B cell (primary cell): ENCODE measurements at regions not wholly inside any gene's neighbourhood (a gene's known extent, or its start where the extent isn't known, plus 50 kb on each side); places are given as distances from the start of the nearest gene placed in this dataset.

Source experiments
- ATAC-seq: fragments of 200-7000 bp; cut with Tn5 transposase; one replicate; pipeline ENCODE4 v1.10.0; 2021; ENCODE audit warnings: low read depth, mild to moderate bottlenecking, moderate number of reproducible peaks, moderate library complexity
- CTCF ChIA-PET: fragments of 350-600 bp; sonication (Branson Sonifier 250); formaldehyde crosslinking; loops from one replicate; lab custom pipeline; 2021; ENCODE audit warnings: antibody characterized with exemption, inconsistent platforms; lab: Charles Lee
- POLR2A ChIA-PET: fragments of 350-600 bp; sonication (Branson Sonifier 250); formaldehyde crosslinking; loops from one replicate; lab custom pipeline; 2021; ENCODE audit warnings: antibody characterized with exemption; lab: Charles Lee
- DNase-seq: peaks from one replicate; pipeline ENCODE4 v3.0.0; 2013
- H2AFZ ChIP-seq: 2 replicates; pipeline ENCODE4 v1.6.1; 2012; ENCODE audit warnings: mild to moderate bottlenecking, low read depth, low read length; ENCODE audit not compliant: insufficient read depth, poor library complexity, severe bottlenecking
- H3K27ac ChIP-seq, 2 donors: 1 replicate in 1 of 2; 2 replicates in 1 of 2; pipeline ENCODE4 v1.5.1; 2012 to 2013; ENCODE audit warnings: low read length in 2 of 2, mild to moderate bottlenecking in 2 of 2, moderate library complexity in 1 of 2
- H3K27me3 ChIP-seq, 4 experiments: fragments of 200-600 bp in 1 of 4; sonication (generic) in 1 of 4; replicated peaks in 1 of 4; 1 replicate in 2 of 4; 2 replicates in 2 of 4; pipeline versions ENCODE4 v1.6.1 to v1.7.0; 2013 to 2016; ENCODE audit warnings: low read length in 3 of 4, mild to moderate bottlenecking in 2 of 4, mixed read lengths in 1 of 4, moderate library complexity in 1 of 4; ENCODE audit not compliant: insufficient read depth in 4 of 4, control insufficient read depth in 3 of 4; ENCODE audit errors: control extremely low read depth in 1 of 4
- H3K36me3 ChIP-seq, 2 experiments: replicated peaks in 1 of 2; 1 replicate in 1 of 2; 2 replicates in 1 of 2; pipeline versions ENCODE4 v1.6.1 to v1.7.1; 2013; ENCODE audit warnings: low read length in 1 of 2; ENCODE audit not compliant: insufficient read depth in 2 of 2, control insufficient read depth in 1 of 2; ENCODE audit errors: control extremely low read depth in 1 of 2, extremely low read depth in 1 of 2
- H3K4me1 ChIP-seq, 2 donors: fragments of 200-600 bp in 1 of 2; sonication (generic) in 1 of 2; 1 replicate in 1 of 2; 2 replicates in 1 of 2; pipeline versions ENCODE4 v1.5.1 to v1.6.1; 2013 to 2017; ENCODE audit warnings: low read length in 2 of 2; ENCODE audit not compliant: control insufficient read depth in 2 of 2, insufficient read depth in 2 of 2
- H3K4me2 ChIP-seq: replicated peaks from 2 replicates; pipeline ENCODE3; 2012; ENCODE audit warnings: mild to moderate bottlenecking, low read depth, low read length; ENCODE audit not compliant: poor library complexity, severe bottlenecking
- H3K4me3 ChIP-seq, 5 experiments: fragments of 200-600 bp in 1 of 5; sonication (generic) in 1 of 5; 1 replicate in 3 of 5; 2 replicates in 2 of 5; pipeline versions ENCODE4 v1.5.1 to v1.7.0; 2011 to 2016; ENCODE audit warnings: low read length in 4 of 5, mild to moderate bottlenecking in 4 of 5, low read depth in 2 of 5, control low read depth in 1 of 5, moderate library complexity in 1 of 5; ENCODE audit not compliant: insufficient read depth in 1 of 5; ENCODE audit errors: control extremely low read depth in 1 of 5, extremely low read depth in 1 of 5
- H3K79me2 ChIP-seq: fragments of 200-600 bp; sonication (generic); one replicate; pipeline ENCODE4 v1.6.0; 2016; ENCODE audit warnings: low read length; ENCODE audit not compliant: control insufficient read depth, insufficient read depth
- H3K9ac ChIP-seq: fragments of 200-600 bp; sonication (generic); 2 replicates; pipeline ENCODE4 v1.6.1; 2017; ENCODE audit warnings: mild to moderate bottlenecking, low read length, moderate library complexity
- H3K9me3 ChIP-seq, 3 donors: one replicate each; pipeline versions ENCODE4 v1.6.1 to v1.7.1; 2013; ENCODE audit warnings: low read length in 2 of 3; ENCODE audit not compliant: control insufficient read depth in 2 of 3, insufficient read depth in 1 of 3; ENCODE audit errors: control extremely low read depth in 1 of 3
- H4K20me1 ChIP-seq: 2 replicates; pipeline ENCODE4 v1.6.0; 2012; ENCODE audit warnings: mild to moderate bottlenecking, low read length; ENCODE audit not compliant: insufficient read depth, control insufficient read depth, poor library complexity, severe bottlenecking
- H3K27ac Mint-ChIP-seq: one replicate; pipeline ENCODE4 v1.8.0; 2021; ENCODE audit warnings: mixed read lengths
- H3K27me3 Mint-ChIP-seq: one replicate; pipeline ENCODE4 v1.8.0; 2021; ENCODE audit warnings: mixed read lengths
- H3K4me1 Mint-ChIP-seq: one replicate; pipeline ENCODE4 v1.8.0; 2021; ENCODE audit warnings: mixed read lengths
- H3K4me3 Mint-ChIP-seq: one replicate; pipeline ENCODE4 v1.8.0; 2021; ENCODE audit warnings: mixed read lengths
- H3K9me3 Mint-ChIP-seq: one replicate; pipeline ENCODE4 v1.8.0; 2022; ENCODE audit warnings: mixed read lengths; ENCODE audit not compliant: insufficient read depth
- CTCF ChIP-seq: fragments of 200-600 bp; IDR thresholded peaks from one replicate; pipeline ENCODE4 v1.8.0; 2022; ENCODE audit warnings: antibody characterized with exemption, mild to moderate bottlenecking
- EZH2 ChIP-seq: IDR thresholded peaks from 2 replicates; pipeline ENCODE4 v1.6.1; 2012; ENCODE audit warnings: borderline replicate concordance, low read depth, mild to moderate bottlenecking, moderate library complexity, low read length; ENCODE audit not compliant: insufficient read depth, poor library complexity, severe bottlenecking
- WGBS: methylation state at CpG from one replicate; pipeline ENCODE4 v1.1.5; 2013; ENCODE audit warnings: missing lambda C conversion rate; ENCODE audit not compliant: insufficient coverage; 5-methylcytosine and 5-hydroxymethylcytosine counted together
- intact Hi-C: fragments of 100-400 bp; cut with micrococcal nuclease; formaldehyde crosslinking; loops from one replicate; pipeline ENCODE4 v1.10.0; 2022

- no peak overlapping the region for H3K4me2 ChIP-seq
- H4K20me1 ChIP-seq, result no peaks in the 10 kb centered on the region
- no peaks in the 10 kb centered on the region for H3K79me2 ChIP-seq
- H3K4me1 ChIP-seq, result no peaks in the 10 kb centered on the region
- Mint-ChIP-seq H3K4me1 (no peaks in the 10 kb centered on the region), H3K4me3 (no peak overlapping the region), H3K27me3 (peaks cover 17% of the 10 kb centered on the region), H3K27ac (no peak overlapping the region), H3K9me3 (no peaks in the 10 kb centered on the region)
- no peak overlapping the region for H3K9ac ChIP-seq
- ATAC-seq (no peak), DNase-seq (no peak)
- CTCF ChIA-PET, result interaction anchor here (1.9 kb wide), 1 partner anchor 13 kb away, joined by 7 read pairs; no protein-coding TSS in a partner anchor
- no peak overlapping the region for H3K27ac ChIP-seq
- TF ChIP-seq CTCF (no peak), EZH2 (no peak)
- POLR2A ChIA-PET, result no interaction called here
- intact Hi-C loops, result no loop called here
- no peak overlapping the region for H3K4me3 ChIP-seq
- H3K36me3 ChIP-seq, result no peaks in the 10 kb centered on the region
- 90% methylated on average over 3 of the region's 5 CpGs for WGBS
- peaks cover 0 to 6% (median 1%) of the 10 kb centered on the region in 4 experiments for H3K27me3 ChIP-seq
- H3K9me3 ChIP-seq, result no peaks in the 10 kb centered on the region
- no peak overlapping the region for H2AFZ ChIP-seq
Measured at GRCh38 chr2:136437461-136437860, 319.5 kb upstream of the CXCR4 start.

GRCh38 chr2:136436936-136437335 is 319.0 kb upstream of the CXCR4 start:
- 85% methylated on average over 4 of the region's 5 CpGs for WGBS
- Mint-ChIP-seq H3K27ac (no peak overlapping the region), H3K4me3 (no peak overlapping the region), H3K9me3 (no peaks in the 10 kb centered on the region), H3K4me1 (no peaks in the 10 kb centered on the region), H3K27me3 (peaks cover 15% of the 10 kb centered on the region)
- TF ChIP-seq EZH2, result no peak
- no peaks in the 10 kb centered on the region for H3K9me3 ChIP-seq
- peaks cover 0 to 8% (median 2%) of the 10 kb centered on the region in 4 experiments for H3K27me3 ChIP-seq
- H3K4me2 ChIP-seq, result no peak overlapping the region
- H2AFZ ChIP-seq, result no peak overlapping the region
- H3K4me1 ChIP-seq, result no peaks in the 10 kb centered on the region
- H3K9ac ChIP-seq, result no peak overlapping the region
- intact Hi-C loops, result no loop called here
- no peak for DNase-seq
- ChIA-PET CTCF (interaction anchor here (1.9 kb wide), 1 partner anchor 13 kb away, joined by 7 read pairs; no protein-coding TSS in a partner anchor), POLR2A (no interaction called here)
- H3K79me2 ChIP-seq, result no peaks in the 10 kb centered on the region
- H4K20me1 ChIP-seq, result no peaks in the 10 kb centered on the region
- H3K4me3 ChIP-seq, result no peak overlapping the region
- ATAC-seq, result no peak
- no peak overlapping the region for H3K27ac ChIP-seq
- no peaks in the 10 kb centered on the region for H3K36me3 ChIP-seq
